ENCODE measurements at regions not wholly inside any gene's neighbourhood (a gene's known extent, or its start where the extent isn't known, plus 50 kb on each side); places are given as distances from the start of the nearest gene placed in this dataset.
A peak's percentile ranks its signal among the peaks of the same experiment; 100 is the strongest.

DNA sequence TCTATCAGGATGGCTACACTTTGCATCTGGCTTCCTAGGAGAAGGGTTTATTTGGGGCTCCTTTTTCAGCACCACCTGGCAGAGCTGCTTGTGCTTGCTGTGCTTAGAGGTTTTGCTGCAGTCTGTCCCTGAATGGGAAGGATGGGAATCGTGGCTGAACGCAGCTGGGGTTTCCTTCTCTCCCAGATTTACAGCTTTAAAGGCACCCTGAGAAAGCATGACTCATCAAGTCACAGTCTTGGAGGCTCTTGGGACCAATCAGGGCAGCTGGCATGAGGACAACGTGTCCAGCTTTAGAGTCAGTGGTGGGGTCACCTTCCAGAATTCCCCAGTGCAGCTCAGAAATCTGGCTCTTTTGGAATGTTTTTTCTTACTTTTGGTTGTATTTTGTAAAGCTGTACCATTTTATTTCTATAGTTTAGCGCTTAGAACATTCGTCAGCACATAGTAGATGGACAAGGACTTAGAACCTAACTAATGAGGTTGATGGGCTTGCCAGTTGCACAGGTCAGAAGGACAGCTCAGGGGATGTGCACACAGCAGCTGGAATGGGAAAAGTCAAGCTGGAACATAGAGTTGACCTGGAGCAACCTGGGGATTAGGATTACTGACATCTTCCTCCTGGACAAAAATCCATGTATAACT, 222.6 kb downstream of the PRDM2 start:
- no peak for DNase-seq (ENCODE audit: low read depth)

DNA sequence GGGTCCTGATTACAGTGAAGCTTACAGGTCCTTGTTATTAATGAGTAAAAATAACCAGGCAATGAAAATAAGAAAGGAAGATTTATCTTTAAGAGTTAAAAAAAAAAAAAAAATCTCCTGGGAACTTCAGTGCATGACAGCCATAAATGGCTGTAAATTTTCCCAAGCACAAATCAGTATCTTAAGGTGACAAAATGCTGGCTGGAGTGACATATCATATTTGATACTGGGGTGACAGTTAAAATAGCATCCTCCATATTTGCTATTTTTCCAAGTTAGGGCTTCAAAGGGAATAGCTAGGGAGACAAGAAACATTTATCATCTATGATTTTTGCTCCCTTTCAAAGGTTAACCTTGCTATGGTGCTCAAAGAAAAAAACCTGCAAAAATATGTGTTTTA, 226.6 kb downstream of the PRDM2 start:
- DNase-seq (ENCODE audit: low read depth): no peak

DNA sequence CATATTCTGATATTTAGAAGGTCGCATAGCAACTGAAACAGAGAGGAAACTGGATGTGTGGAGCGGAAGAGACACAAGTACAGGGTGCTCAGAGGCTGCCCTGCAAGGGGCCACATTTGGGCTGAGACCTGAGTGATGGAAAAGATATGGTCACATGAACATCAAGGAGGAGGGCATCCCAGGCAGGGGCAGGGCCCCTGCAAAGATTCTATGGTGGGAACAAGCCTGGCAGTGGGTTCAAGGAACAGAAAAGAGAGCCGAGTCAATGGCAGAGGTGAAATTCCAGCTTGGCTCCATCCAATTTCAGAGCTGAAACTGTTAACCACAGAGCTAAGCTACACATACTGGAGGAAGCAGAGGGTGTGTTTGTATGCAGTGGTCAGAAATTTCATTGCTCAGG, 227.7 kb downstream of the PRDM2 start:
- DNase-seq (ENCODE audit: low read depth): no peak

DNA sequence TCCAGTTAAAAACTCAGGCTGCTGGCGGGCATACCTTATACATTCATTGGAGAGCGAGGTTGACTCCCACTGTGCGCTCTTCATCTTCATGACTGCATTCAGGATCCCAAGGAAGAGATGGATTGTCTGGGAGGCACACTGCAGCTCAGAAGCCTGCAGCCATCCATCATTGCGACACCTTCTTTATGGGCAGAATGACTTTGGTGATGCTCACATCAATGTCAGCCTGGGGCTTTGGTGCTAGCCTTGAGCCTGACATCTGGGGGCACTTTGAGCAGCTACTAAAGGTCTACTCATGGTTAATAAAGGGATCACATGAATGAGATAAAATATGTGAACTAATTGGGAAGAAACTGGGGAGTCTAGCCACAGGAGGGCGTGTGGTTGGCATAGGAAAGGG, 229.3 kb downstream of the PRDM2 start:
- DNase-seq (ENCODE audit: low read depth): no peak

DNA sequence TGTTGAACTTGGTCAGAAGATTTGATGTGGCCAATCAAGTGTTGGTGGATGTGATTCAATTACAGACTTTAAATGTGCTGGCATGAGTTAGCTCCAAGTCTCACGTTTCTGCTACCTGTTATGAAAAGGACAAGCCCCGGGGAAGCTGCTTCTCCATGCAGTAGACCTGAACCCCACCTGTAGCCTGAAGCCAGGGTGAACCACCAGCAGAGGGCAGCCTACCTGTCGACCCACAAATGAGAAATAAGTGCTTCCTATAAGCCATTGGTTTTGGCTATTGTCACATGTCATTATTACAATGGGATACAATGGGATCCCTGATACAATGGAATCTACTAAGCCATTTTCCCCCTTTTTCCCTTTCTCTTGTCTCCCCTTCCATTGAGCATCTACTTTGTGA, 230.2 kb downstream of the PRDM2 start:
- no peak for DNase-seq (ENCODE audit: low read depth)

DNA sequence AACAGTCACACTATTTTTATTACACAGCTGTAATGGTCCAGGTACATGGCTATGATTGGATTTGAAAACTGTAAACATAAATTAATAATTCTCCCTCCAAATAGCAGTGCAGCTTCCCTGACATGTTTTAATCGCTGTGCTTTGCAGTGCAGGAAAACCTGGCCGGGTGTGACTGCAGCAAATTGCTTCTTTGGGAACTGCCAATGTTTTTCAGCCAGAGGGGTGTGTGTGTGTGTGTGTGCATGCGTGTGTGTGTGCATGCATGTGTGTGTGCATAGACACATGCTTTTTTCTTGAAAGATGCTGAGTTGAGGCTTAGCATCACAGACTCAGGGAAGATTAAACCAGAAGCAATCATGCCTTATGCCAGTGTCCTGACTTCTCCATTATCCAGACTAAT, 231.2 kb downstream of the PRDM2 start:
- DNase-seq (ENCODE audit: low read depth): no peak

DNA sequence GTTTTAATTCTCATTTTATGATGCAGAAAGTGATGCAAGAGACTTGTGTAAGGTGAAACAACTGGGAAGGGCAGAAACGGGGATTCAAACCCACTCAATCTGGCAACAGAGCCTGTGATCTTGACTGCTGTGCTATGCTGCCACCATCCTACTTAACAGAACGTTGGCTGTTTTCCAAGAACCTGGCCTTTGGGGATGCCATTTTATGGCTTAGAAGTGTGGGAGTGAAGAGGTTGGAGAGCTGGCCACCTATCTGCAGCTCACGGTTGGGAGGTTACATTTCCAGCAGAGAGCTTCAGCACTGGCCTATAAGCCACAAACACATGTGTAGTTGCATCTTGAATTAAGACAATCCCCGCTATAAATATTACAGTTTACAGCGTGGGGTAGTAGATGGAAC, 235.3 kb downstream of the PRDM2 start:
- DNase-seq (ENCODE audit: low read depth): no peak

DNA sequence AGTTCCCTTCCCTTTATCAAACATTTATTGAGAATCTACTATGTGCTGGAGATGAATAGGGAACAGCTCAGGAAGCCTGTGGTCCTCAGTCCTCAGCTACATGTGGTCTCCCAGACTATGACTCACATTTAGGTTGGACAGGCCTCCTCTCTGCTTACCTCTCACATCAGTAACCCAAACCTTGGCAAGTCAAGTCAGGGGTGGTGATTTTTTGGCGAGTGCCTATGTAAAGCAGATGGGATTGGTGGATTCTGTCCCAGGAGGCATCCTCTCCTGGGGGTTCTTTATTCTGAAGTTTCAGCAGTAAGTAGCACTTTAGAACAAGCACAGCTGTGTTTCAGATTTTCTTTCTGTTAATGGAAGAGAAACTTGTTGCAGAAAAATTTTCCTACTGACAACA, 241.3 kb downstream of the PRDM2 start:
- no peak for DNase-seq (ENCODE audit: low read depth)

DNA sequence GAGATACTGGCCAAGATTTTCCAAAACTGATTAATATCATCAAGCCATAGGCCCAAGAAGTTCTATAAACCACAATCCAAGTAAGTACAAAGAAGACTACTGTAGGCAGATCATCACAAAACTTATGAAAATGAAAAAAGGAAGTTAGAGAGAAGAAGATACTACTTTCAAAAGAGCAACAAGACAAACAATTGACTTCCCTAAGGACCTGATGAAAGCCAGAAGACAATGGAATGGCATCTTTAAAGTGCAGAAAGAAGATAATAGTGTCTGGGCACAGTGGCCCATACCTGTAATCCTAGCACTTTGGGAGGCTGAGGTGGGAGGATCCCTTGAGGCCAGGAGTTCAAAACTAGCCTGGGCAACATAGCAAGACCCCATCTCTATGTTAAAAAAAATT, 243.1 kb downstream of the PRDM2 start:
- DNase-seq (ENCODE audit: low read depth): no peak

DNA sequence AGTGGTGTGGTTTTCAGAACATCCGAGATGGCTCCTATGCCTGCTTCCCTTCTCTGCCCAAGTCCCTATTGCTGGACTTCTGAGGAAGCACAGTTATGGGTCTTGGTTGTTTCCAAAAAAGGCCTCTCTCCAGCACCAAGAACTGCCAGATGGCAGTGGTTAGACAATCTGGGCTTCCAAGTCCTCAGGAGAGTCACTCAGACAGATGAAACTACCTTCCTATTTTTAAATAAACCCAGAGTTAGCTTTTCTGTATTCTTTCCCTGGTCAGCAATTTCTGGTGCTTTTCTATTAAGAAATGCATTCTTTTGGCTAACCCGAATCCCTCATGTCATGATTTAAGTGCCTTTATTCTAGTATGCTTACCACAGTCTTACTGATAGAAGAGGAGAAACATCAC, 245.9 kb downstream of the PRDM2 start:
- DNase-seq (ENCODE audit: low read depth): no peak

DNA sequence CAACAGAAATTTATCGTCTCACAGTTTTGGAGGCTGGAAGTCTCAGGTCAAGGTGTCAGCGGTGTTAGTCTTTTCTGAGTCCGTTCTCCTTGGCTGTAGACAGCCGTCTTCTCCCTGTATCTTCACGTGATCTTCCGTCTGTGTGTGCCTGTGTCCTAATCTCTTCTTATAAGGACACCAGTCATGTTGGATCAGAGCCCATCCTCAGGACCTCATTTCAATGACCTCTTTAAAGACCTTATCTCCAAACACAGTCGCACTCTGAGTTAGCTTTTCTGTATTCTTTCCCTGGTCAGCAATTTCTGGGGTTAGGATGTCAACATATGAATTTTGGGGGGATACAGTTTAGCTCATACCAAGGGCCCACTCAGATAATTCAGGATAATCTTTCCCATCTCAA, 247.7 kb downstream of the PRDM2 start:
- DNase-seq (ENCODE audit: low read depth): no peak

DNA sequence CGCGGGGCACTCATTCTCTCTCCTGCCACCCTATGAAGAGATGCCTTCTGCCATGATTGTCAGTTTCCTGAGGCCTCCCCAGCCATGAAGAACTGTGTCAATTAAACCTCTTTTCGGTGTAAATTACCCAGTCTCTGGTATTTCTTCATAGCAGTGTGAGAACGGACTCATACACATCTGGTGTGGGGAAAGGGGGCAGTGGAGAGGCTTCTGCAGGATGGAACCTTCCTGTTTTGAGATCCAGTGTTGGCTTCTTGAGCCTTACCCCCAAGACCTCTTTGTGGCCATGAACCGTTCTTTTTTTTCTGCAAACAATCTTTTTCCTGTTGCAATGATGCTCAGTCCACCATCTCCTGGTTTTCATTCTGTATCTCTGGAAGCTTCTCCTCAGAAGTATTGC, 248.4 kb downstream of the PRDM2 start:
- no peak for DNase-seq (ENCODE audit: low read depth)

DNA sequence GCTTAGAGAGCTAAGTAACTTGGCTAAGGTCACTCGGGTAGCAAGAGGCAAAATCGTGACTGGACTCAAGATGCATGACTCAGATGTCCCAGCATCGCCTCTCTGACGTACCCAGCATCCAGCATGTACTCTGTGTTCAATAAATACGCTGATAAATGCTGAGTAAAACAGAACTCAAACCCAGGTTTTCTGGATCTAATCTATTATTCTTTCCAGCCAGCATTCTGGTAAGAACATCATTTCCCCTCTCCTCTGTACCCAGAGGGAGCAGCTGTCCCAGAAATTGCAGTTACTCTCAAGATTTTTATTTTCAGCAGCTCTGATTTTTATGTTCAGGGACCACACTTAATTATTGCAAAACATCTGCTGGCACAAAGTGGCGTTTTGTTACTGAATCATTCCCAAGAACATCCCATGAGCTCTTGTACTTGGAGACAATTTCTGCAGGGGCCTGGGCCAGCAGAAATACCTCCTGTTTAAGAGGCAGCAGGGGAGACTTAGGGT, 249.0 kb downstream of the PRDM2 start:
- no peak for DNase-seq (ENCODE audit: low read depth)

DNA sequence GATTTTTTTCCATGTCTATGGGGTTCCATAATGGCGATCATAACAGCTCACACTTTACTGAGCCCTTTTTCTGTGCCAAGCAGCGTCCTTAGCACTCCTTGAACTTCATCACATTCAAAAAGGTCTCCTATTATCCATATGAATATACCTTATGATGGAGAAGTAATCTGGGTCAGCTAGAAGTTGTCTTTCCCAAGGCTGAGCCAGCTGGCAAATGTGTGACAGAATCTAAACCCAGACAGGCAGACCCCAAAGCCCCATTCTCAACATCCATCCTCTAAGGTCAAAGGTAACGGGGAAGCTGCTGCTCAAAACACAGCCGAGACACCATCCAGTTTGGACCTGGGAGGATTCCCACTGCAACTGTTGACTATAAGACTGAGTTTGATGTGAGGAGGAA, 249.6 kb downstream of the PRDM2 start:
- no peak for DNase-seq (ENCODE audit: low read depth)

DNA sequence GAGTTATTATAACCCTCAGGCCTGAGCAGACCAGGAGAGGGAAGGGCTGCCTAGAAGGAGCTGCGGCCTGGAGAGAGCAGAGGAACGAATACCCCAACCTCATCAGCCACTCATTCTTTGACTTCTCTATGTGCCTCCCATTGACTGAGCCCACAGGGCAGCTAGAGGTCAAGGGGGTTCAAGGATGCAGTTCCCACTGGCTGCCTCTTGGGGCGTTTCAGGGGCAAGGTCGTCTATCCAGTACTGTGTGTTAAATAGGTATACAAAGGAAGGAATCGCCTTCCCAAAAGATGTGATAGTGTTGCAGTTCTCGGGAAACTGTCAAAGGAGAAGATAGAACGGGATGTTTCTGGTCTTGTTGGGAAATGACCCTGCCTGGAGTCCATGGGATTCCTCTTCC, 250.6 kb downstream of the PRDM2 start:
- DNase-seq (ENCODE audit: low read depth): no peak

DNA sequence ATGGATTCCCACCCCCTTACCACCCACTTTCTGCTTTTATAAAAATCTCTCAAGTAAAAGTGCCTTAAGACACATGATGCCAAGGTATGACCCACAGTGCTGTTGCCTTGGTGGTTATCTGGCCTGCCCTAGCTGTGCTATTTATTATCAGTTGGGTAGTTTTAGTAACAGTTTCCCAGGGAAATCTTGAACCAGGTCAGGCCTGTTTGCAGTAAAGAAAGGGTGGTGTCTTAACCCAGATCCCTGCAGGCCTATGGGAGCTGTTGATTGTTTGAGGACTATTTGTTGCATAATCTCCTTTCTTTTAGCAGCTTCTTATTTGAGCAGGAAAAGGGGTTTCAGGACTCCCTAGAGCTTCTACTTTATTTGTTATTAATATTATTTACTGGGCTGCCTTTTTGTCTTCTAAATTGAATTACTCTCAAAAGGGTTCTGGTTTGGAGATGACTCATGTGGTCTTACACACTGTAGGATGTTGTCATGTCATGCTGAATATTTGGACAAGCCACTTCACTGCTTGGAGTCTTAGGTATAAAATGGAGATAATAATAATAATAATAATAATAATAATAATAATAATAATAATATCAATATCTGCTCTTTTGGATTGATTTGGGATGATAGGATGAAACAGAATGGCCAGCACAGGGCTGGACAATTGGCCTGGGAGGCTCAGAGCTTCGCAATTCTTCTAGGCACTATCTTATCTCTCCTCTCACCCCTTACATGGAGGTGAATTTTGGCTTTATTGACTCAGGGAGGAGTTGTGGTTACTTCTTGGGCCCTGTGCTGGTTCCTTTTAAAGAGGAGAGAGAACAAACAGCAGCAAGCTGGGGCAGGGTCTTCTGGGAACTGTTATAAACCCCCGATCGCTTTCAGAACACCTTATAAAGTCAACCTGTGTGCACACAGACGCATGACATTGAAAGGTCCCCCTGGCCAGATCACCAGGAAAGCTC, 252.1 kb downstream of the PRDM2 start:
- no peak for DNase-seq (ENCODE audit: low read depth)

DNA sequence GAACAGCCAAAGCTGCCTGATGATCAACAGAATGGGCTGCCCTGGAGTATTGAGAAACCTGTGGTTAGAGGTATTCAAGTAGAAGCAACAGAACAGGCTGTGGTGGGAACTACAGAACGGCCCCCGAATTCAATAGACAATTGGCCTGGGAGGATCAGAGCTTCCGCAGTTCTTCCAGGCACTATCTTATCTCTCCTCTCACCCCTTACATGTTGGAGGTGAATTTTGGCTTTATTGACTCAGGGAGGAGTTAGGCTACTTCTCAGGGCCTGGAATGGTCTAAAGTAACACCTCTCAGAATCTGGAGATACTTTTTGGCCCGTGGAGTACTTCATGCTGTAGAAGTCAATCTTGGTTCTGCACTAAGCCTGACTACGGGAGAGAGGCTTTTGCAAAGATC, 253.0 kb downstream of the PRDM2 start:
- DNase-seq (ENCODE audit: low read depth): no peak

DNA sequence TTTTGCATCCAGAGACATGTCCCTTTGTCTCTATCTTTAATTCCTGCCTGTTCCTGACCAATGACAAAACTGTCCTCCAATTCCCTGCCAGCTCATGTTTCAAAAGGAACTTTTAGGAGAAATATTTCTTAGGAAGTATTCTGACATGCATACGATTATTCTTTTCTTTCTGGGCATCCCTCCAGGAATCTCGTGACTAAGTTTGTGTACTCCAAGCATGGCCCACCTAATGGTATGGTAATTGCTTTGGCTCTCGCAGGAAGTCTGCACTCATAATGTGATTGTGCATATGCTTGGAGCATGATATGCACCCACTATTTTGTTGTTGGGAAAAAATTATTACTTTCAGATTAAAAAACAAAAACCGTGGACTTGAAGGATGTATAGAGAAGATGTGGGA, 256.4 kb downstream of the PRDM2 start:
- DNase-seq (ENCODE audit: low read depth): no peak

DNA sequence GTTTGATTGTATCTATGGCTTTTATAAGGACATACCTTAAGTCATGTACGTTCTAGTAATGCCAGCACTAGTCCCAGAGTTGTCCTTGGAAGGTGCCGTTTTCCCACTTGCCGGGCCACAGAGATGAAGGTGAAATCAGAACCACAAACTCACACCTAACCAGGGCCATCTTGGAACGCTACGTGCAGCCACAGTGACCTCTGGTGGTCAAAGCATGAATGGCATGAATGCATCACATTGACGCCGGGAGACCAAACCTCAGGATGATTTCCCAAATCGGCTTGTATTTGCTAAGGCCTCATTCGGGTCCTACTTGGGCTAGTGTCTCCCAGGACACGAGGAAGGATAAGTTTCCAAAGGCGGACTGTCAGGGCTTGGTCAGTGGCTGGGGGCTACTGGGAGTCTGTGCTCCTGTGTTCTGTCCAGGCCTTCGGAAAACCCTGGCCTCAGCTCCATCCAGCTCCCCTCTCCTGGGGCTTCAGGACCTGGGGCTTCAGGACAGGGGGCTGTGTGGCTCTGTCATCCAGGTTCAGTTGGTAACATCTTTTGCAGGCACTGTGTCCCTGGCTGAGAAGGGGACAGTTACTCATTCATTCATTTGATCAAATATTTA, 260.5 kb downstream of the PRDM2 start:
- DNase-seq (ENCODE audit: low read depth): peak; percentile 41

DNA sequence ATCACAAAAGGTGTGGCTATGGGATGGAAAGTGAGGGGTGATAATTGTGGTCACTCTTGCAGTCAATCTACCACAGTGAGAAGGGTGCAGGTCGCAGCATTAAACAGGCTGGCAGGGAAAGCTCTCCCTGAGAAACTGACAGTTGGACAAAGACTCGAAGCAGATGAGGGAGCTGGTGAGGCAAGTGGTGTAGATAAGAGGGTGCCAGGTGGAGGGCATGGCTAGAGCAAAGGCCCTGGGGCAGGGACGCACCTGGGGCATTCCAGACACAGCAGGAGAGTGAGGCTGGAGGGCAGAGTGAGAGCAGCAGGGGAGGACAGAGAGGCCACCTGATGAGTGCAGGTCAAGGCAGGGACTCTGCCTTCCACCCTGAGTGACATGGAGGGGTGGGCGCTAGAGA, 264.8 kb downstream of the PRDM2 start:
- no peak for DNase-seq (ENCODE audit: low read depth)

DNA sequence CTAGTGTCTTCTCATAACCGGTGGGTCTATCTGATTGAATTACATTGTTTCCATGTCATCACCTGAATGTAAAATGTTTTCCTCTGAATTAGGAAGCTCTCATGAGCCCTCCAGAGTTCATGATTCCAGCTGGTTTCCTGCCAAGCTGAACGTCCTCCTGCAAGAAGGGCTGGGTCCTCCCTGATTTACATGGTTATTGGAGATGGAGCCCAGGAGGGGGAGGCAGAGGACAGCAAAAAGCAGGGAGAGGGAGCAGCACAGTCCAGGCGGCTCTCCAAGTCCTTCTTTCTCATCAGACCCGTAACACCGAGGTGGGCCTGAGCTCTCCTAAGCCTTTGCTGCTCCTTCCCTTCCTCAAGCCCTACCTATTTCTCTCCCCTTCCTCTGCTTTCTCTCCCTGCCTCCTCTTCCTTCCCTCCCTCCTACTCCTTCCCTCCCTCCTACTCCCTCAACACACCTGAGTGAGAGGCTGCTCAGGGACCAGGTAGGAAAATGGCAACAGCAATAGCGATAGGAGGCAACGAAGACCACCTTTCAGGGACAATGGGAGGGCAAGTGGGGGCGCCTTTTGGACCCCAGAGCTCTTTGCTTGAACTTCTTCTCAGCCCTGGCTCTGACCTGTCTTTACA, 265.9 kb downstream of the PRDM2 start:
- DNase-seq (ENCODE audit: low read depth): peak; percentile 14

DNA sequence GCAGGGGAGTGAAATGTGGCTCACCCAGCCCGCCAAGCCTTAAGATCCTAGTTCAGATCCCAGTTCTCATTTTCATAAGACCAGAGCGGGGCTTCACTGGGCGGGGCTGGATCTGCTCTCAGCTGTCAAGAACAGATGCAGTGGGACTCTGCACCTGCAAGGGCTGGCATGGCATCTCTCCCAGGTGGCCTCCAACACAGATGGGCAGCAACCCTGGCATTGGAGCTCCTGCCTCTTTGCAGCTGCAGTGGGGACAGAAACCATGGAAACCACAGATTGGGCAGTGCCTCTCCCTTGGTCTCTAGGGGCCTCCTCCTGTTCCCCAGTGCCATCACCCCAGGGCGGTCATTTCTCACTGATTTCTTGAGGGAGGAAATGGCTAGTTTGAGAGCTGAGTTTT, 267.7 kb downstream of the PRDM2 start:
- no peak for DNase-seq (ENCODE audit: low read depth)
